ENCODE measurements at regions not wholly inside any gene's neighbourhood (a gene's known extent, or its start where the extent isn't known, plus 50 kb on each side); places are given as distances from the start of the nearest gene placed in this dataset.
"Not testable (repeated sequence)": the region's sequence is repeated elsewhere in the genome, so short reads cannot be mapped to it uniquely, and the experiment has no call there.

- no peak for DNase-seq (ENCODE audit: low spot score)
These were observed 1382.8 kb upstream of the CDH9 start for GRCh38 chr5:28421141-28421540.

GRCh38 chr5:28415791-28416443 is 1377.5 kb upstream of the CDH9 start:
- no peak for DNase-seq (ENCODE audit: low spot score)

- DNase-seq (ENCODE audit: low spot score): no peak
These were observed 1376.2 kb upstream of the CDH9 start for GRCh38 chr5:28414619-28415018.

GRCh38 chr5:28408651-28409050 is 1370.3 kb upstream of the CDH9 start:
- no peak for DNase-seq (ENCODE audit: low spot score)

- DNase-seq (ENCODE audit: low spot score): no peak
These were observed 1369.8 kb upstream of the CDH9 start for GRCh38 chr5:28408186-28408585.

GRCh38 chr5:28404363-28405071 is 1366.1 kb upstream of the CDH9 start:
- DNase-seq (ENCODE audit: low spot score): no peak

GRCh38 chr5:28403846-28404245 is 1365.5 kb upstream of the CDH9 start:
- no peak for DNase-seq (ENCODE audit: low spot score)

- no peak for DNase-seq (ENCODE audit: low spot score)
These were observed 1364.4 kb upstream of the CDH9 start for GRCh38 chr5:28402590-28403301.

- DNase-seq (ENCODE audit: low spot score): no peak
These were observed 1361.7 kb upstream of the CDH9 start for GRCh38 chr5:28400076-28400475.

- no peak for DNase-seq (ENCODE audit: low spot score)
These were observed 1360.8 kb upstream of the CDH9 start for GRCh38 chr5:28399211-28399610.

- no peak for DNase-seq (ENCODE audit: low spot score)
These were observed 1359.8 kb upstream of the CDH9 start for GRCh38 chr5:28398185-28398584.

GRCh38 chr5:28397502-28397941 is 1359.1 kb upstream of the CDH9 start:
- no peak for DNase-seq (ENCODE audit: low spot score)

GRCh38 chr5:28391277-28391676 is 1352.9 kb upstream of the CDH9 start:
- DNase-seq (ENCODE audit: low spot score): no peak

- peak; percentile 27 for DNase-seq (ENCODE audit: low spot score)
These were observed 1352.0 kb upstream of the CDH9 start for GRCh38 chr5:28390341-28390740.

- not testable (repeated sequence) for DNase-seq (ENCODE audit: low spot score)
These were observed 1351.3 kb upstream of the CDH9 start for GRCh38 chr5:28389727-28390126.

GRCh38 chr5:28388428-28388827 is 1350.0 kb upstream of the CDH9 start:
- DNase-seq (ENCODE audit: low spot score): no peak

GRCh38 chr5:28386712-28387111 is 1348.3 kb upstream of the CDH9 start:
- no peak for DNase-seq (ENCODE audit: low spot score)

GRCh38 chr5:28380167-28380566 is 1341.8 kb upstream of the CDH9 start:
- DNase-seq (ENCODE audit: low spot score): no peak

- DNase-seq (ENCODE audit: low spot score): no peak
These were observed 1336.1 kb upstream of the CDH9 start for GRCh38 chr5:28374492-28374967.

GRCh38 chr5:28370896-28371295 is 1332.5 kb upstream of the CDH9 start:
- DNase-seq (ENCODE audit: low spot score): no peak

- DNase-seq (ENCODE audit: low spot score): no peak
These were observed 1331.0 kb upstream of the CDH9 start for GRCh38 chr5:28369418-28369817.

- no peak for DNase-seq (ENCODE audit: low spot score)
These were observed 1317.4 kb upstream of the CDH9 start for GRCh38 chr5:28355831-28356230.

GRCh38 chr5:28346696-28347095 is 1308.3 kb upstream of the CDH9 start:
- no peak for DNase-seq (ENCODE audit: low spot score)

Data from SK-N-DZ (cell line).